ENCODE measurements at regions not wholly inside any gene's neighbourhood (a gene's known extent, or its start where the extent isn't known, plus 50 kb on each side); places are given as distances from the start of the nearest gene placed in this dataset.

DNA sequence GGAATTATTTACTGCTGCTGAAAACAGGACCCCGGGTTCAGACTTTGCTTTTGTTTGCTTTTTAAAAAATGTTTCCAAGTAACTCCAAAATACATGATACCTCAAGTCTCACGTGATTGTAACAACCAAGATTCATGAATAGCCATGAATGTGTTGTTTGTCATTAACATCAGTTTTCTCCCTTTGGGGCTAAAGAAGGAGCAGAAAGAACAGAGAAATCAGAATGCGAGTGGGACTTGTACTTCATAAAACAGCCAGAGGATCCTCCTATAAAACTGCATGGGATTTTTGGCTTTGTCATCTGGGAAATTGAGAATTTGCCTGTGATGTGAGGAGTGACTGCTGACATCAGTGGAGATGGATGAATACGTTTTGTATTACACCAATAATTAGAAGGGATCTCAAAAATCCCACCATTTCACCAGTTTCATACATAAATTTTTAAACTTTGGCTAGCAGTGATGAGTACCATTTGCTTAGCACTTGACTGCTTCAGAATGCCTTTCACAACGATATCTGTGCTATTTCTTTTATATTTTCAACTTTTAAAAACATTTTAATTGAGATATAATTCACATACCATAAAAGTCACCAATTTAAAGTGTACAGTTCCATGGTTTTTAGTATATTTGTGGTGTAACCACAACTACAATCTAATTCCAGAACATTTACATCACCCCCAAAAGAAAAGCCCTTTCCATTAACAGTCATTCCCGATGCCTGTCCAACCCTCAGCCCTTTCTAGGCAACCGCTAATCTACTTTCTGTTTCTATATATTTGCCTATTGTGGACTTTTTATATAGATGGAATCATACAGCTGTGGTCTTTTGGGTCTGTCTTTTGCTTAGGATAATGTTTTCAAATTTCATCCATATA is 126.9 kb upstream of the ANKRD55 start:
- DNase-seq, result no peak

DNA sequence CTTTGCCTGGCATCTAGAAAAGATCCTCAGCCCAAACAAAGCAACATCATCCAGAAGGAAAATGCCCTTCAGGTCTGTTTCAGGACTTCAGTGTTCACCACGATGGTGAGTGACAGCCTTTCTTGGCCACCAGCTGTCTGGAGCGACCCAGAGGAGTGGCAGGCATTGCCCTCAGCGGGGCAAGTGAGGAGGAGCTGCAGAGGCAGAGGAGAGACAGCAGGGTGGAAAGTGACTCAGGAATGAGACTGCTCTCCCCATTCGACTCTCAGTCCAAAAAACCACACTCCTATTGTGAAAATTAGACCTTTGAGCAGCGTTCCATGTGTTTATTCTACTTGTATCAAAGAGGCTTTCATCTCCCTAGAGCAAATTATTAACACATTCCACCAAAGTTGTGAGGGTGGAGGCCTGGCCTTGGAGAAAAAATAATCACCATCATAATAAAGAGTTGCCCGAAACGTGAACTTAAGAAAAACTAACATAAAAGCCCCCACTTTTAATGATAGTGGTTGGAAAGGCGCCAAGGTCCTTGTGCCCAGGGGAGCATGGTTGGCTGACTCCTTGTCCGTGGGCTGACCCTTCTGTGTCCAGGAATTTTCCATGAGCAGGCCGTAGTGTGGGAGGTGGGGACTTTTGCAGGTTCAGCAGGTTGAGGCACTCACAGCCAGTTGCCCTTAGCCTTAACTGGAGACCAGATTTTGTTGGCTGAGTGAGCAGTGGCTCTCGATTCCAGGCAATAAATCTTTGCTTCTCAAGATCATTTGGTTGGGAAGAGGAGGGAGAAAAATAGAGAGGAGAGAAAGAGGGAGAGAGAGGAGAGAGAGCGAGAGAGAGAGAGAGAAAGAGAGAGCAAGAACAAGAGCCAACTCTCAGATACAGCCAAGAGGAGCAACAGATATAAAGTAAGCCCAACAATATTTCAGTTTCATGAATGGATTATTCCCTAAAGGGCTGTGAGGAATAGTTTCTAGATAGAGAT is 125.9 kb upstream of the ANKRD55 start:
- DNase-seq, result no peak

DNA sequence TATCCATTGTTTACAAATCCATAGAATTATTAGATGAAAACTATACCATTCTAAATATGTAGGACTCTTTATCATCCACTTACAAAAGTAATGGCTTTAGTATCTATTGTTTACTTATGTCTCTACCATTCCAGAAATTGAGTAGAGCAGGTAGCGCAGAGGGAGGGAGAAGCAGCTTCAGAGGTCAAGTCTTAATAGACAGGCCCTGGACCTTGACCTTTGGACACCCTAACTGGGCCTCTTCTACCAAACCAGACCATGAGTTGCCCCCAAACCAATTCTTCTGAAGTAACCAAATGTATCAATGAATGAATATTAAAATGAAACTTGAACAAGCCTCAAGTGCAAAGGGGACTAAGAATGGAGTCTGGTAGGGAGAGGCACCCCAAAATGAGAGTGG is 124.9 kb upstream of the ANKRD55 start:
- no peak for DNase-seq

DNA sequence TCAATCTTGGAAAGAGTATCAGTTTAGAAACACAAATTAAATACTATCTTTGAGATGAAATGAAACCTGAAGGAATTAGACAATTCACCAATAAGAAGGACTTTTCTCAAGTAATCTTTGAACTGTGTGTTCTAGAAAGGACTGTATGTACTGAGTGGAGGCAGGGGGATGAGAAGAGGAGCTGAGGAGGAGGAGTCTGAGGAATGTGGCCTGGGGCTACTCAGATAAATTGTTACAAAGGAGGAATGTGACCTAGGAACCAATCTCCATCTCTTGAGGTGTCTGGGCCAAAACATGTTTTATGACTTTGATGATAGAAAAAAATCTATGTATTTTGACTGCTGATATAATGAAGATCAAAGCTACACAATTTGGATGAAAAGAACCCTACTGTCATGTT is 124.3 kb upstream of the ANKRD55 start:
- no peak for DNase-seq

DNA sequence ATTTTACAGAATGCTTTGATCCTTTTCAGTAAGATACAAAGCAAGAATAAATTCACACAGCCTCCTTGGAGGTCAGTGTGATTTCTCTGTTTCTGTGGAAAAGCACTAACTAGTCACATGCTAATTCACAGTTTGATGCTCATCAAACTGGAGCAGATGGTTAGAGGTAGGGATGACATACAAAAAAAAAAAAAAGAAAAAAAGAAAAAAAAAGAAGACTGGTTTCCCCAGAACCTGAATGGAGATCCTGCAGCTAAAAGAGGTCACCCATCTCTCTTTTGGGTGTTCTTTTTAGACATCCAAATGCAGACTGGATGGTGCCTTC is 123.7 kb upstream of the ANKRD55 start:
- no peak for DNase-seq

DNA sequence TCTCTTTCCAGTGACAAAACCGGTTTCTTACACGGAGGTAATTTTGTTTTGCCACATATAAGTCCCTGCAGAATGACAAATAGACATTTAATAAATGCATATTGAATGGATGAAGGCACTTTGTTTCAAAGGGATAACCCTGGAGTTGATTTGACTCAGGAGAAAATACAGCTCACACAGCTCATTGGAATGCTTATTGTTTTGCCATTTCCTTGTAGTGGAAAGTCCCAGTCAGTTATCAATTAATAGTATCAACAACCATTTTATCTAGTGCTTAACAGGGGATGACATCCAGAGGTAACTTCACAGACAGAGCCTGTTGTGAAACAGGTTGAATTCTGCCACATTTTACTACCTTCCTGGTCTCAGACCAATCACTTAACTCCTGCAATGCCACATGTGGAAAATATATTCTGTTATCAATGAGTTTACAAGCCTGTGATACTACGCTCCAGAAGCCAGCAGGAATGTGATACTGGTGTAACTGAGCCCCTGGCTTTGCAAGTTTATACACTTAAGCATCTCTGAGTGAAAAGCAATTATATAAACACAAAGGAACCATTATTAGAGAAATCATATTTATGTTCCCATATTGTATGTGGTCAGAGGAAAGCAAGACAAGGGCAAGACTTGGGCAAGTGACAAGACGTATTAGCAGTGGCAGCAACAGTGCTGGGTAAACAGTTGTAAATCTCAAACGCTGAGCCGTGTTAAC is 123.1 kb upstream of the ANKRD55 start:
- no peak for DNase-seq

DNA sequence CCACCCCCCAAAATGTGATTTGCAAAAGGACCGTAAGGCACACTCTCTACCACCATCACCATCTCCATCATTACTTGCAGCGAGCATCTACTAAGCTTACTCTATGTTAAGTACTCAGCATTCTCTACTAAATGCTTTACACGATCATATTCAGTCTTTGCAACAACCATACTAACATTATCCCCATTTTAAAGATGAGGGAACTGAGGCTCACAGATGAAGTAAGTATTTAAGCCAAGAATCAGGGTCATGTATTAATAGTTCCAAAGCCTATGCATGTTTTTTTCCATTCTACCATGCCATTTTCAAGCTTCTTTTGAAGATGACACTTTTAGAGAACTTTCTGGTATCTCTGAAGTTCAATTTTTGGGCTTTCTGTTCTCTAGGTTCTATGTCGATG is 121.7 kb upstream of the ANKRD55 start:
- no peak for DNase-seq

GRCh38 chr5:56352808-56353590 is 119.9 kb upstream of the ANKRD55 start:
- no peak for DNase-seq

- DNase-seq, result no peak
Measured at GRCh38 chr5:56350597-56351170, 117.6 kb upstream of the ANKRD55 start.

DNA sequence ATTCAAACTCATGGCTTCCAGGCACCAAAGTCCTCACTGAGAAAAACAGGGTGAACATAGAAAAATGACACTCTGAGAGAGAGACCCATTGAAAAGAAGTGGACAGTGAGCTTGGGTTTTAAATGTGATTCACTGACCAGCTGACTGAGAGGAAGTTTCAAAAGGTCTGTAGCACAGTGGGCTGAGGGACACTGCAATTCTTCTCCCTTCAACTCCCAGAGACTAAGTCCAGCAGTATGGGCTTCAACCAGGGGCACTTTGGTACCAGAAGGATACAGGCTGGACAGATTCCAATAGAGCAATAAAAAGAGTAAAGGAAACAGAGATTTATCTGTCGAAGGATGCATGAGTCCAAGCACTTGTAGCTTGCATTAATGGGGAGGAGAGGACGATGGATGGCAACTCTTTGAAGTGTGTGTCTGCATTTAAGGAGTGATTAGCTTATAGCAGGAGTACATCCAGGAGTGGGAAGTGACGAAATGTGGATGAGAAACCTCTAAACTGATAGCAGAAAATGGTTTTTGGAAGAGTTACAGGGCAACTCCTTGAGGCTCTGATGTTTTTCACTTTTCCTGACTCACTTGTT is 117.0 kb upstream of the ANKRD55 start:
- no peak for DNase-seq

DNA sequence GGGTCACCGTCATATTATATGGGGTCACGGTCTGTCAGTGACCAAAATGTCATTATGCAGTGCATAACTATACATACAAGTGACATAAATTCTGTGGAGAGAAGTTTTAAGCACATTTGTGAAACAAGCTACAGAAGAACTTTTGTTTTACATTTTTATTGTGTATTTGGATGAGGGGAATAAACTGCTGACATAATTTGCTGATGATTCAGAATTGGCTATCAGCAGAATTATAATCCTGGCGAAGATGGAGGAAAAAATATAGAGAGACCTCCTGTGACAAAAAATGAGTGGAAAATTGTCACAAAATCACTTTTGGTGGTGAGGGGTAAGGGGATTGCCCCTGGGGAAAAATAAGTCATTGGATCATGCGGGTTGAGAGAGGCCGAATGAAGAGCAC is 116.3 kb upstream of the ANKRD55 start:
- no peak for DNase-seq

- DNase-seq, result no peak
Measured at GRCh38 chr5:56346741-56347535, 113.8 kb upstream of the ANKRD55 start.

DNA sequence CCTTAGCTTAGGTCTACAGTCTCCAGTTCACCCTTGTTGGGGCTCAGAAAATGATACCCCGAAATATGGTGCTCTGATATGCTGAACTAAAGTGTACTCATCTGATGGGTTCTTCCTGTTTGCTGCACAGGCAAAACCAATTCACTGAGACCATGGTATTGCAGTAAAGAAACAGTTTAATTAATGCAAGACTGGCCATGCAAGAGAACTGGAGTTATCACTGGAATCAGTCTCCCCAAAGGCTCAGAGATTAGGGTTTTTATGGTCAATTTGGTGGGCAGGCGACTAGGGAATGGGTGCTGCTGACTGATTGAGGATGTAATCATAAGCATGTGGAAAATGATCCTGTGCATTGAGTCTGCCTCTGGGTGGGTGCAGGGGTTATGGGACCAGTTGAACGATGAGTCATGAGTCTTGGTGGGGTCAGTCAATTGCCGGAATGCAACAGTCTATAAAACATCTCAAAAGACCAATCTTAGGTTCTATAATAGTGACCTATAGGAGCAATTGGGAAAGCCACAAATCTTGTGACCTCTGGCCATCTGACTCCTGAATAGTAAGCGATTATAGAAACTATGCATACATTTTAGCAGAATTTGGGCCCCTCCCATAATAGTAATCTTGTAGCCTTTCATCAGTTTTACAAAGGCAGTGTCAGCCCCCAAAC is 113.0 kb upstream of the ANKRD55 start:
- DNase-seq, result no peak

- no peak for DNase-seq
Measured at GRCh38 chr5:56345352-56345751, 112.2 kb upstream of the ANKRD55 start.

DNA sequence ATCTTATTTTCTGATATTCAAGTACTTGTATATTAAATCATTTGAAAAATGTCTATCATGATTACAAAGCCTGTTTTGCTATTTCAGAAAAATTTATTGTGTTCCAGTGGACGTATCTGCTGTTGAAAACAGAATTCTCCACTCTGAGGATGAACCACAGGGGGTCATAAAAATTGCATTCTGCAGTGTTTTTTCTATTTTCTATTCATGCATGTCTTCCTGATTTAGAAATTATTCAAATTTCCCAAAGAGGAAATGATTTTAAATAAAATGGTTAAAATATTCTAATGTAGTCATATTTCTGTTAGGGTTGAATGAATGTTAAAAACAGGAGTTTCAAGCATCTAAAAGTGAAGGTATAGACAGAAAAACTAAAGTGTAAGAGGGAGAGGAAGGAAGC is 111.5 kb upstream of the ANKRD55 start:
- DNase-seq, result no peak

DNA sequence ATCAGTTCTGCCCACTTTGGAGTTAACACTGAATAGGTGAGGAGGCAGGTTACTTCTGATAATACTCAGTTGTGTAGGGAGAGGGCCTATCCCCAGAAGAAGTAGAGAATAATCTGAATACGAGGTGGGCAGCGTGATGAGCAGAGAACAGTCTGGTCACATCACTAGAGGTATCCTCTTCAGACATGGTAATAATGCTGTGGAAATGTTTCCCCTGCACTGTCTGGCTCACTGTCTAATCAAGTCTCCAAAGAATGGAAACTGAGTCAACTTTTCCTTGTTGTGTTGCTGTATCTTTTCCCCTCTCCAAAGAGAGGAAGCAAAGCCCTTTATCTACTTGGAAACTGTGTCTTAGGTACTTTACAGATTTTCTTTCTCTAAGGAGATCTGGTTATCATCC is 110.9 kb upstream of the ANKRD55 start:
- no peak for DNase-seq

DNA sequence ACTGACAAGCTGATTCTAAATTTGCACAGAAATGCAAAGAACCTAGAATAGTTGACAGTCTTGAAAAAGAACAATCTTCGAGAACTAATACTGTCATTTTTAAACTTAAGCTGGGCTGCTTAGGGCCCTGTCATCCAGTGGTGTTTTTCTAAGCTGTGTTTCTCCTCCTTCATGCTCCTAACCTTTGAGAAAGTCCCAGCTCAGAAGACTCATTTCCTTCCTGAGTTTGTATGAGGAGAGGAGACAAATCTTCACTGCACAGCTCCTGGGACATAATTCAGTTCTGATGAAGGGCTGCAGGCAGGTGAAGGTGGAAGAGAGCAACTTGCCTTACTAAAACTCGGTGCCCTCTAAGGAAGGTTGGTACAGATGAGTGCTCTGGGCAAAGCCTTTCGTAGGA is 109.5 kb upstream of the ANKRD55 start:
- no peak for DNase-seq

DNA sequence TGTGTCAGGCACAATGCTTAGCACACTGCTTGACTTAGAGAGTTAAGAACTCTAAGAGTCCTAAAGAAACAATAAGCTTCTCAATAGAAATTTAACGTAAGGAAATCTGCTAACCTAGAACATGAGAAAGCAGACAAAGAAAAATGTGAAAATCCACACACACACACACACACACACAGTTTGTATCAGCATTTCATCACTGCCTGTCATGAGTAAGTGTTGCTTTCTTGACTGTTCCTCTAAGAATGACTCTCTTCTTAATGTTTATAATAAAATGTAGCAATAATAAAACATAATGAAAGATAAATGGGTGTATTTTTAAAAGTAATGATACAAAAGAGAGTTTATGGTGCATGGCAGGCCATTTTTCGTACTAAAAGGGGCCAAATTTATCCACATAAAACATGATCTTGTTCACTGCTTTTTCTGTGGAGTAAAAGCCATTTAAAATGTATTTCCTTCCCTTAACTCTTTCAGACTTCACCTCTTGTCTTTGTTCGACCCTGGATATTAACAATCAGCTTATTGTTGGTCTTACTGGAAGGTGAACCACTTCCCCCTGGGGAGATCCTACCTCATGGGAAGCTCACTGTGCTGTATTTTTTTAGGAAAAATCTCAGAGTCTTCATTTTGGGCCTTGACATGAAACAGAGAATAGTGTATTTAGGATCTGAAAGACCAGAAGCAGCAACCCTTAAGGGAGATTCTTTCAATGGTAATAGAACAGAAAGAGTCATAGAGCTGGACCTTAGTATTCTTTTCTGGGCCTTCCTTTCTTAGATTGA is 107.3 kb upstream of the ANKRD55 start:
- no peak for DNase-seq

- DNase-seq, result no peak
Measured at GRCh38 chr5:56339732-56340131, 106.6 kb upstream of the ANKRD55 start.
